GM23248 (cell line): ENCODE measurements at regions not wholly inside any gene's neighbourhood (a gene's known extent, or its start where the extent isn't known, plus 50 kb on each side); places are given as distances from the start of the nearest gene placed in this dataset.

Experiments used
- DNase-seq: peaks from one replicate; pipeline ENCODE4 v3.0.0-alpha.2; 2015
- H2AFZ ChIP-seq: fragments of 200-600 bp; sonication (generic); 2 replicates; pipeline ENCODE4 v1.6.1; 2016; ENCODE audit warnings: antibody characterized with exemption
- H3F3A ChIP-seq: fragments of 200-600 bp; sonication (generic); 2 replicates; pipeline ENCODE4 v1.6.1; 2016; ENCODE audit warnings: mild to moderate bottlenecking, antibody characterized with exemption, mixed run types; ENCODE audit not compliant: insufficient read depth
- H3K27ac ChIP-seq: fragments of 200-600 bp; sonication (generic); 2 replicates; pipeline ENCODE4 v1.5.1; 2016; ENCODE audit warnings: mild to moderate bottlenecking
- H3K27me3 ChIP-seq: fragments of 200-600 bp; sonication (generic); replicated peaks from 2 replicates; pipeline ENCODE4 v1.6.1; 2016; ENCODE audit warnings: mild to moderate bottlenecking; ENCODE audit not compliant: insufficient read depth
- H3K36me3 ChIP-seq: fragments of 200-600 bp; sonication (generic); 2 replicates; pipeline ENCODE4 v1.6.1; 2016; ENCODE audit warnings: low read depth, mild to moderate bottlenecking
- H3K4me1 ChIP-seq: fragments of 200-600 bp; sonication (generic); 2 replicates; pipeline ENCODE4 v1.6.1; 2016; ENCODE audit warnings: mild to moderate bottlenecking; ENCODE audit not compliant: insufficient read depth
- H3K4me2 ChIP-seq: fragments of 200-600 bp; sonication (generic); one replicate; pipeline ENCODE4 v1.6.1; 2016; ENCODE audit warnings: mild to moderate bottlenecking; ENCODE audit not compliant: unreplicated experiment
- H3K4me3 ChIP-seq: fragments of 200-600 bp; sonication (generic); 2 replicates; pipeline ENCODE4 v1.5.1; 2016; ENCODE audit warnings: mild to moderate bottlenecking
- H3K79me2 ChIP-seq: fragments of 200-600 bp; sonication (generic); 2 replicates; pipeline ENCODE4 v1.6.1; 2016; ENCODE audit warnings: mild to moderate bottlenecking; ENCODE audit not compliant: insufficient read depth
- H3K9ac ChIP-seq: fragments of 200-600 bp; sonication (generic); 2 replicates; pipeline ENCODE4 v1.6.1; 2016; ENCODE audit warnings: mild to moderate bottlenecking
- H3K9me2 ChIP-seq: fragments of 200-600 bp; sonication (generic); 2 replicates; pipeline ENCODE4 v1.6.1; 2016; ENCODE audit warnings: mixed run types, mild to moderate bottlenecking, moderate library complexity; ENCODE audit not compliant: insufficient read depth
- H3K9me3 ChIP-seq: fragments of 200-600 bp; sonication (generic); one replicate; pipeline ENCODE4 v1.6.1; 2017; ENCODE audit warnings: low read depth
- H4K20me1 ChIP-seq: fragments of 200-600 bp; sonication (generic); 2 replicates; pipeline ENCODE4 v1.6.0; 2016; ENCODE audit not compliant: insufficient read depth
- EZH2 ChIP-seq: fragments of 200-600 bp; sonication (generic); IDR thresholded peaks from 2 replicates; pipeline ENCODE4 v1.6.1; 2018; ENCODE audit warnings: antibody characterized with exemption, mild to moderate bottlenecking; ENCODE audit not compliant: insufficient read depth, poor library complexity, severe bottlenecking
- EZH2phosphoT487 ChIP-seq: fragments of 200-600 bp; sonication (generic); IDR thresholded peaks from 2 replicates; pipeline ENCODE4 v1.6.1; 2018; ENCODE audit warnings: antibody characterized with exemption, moderate library complexity, mild to moderate bottlenecking, low read depth; ENCODE audit not compliant: insufficient read depth
- WGBS, 2 experiments: methylation state at CpG; one replicate each; pipeline ENCODE4 v1.1.6; 2015 to 2017; ENCODE audit warnings: low lambda C conversion rate in 2 of 2, low coverage in 1 of 2; ENCODE audit errors: missing lambda C conversion rate in 2 of 2; 5-methylcytosine and 5-hydroxymethylcytosine counted together
- in situ Hi-C: fragments of 300-500 bp; cut with MboI; formaldehyde crosslinking; loops from 2 replicates; pipeline ENCODE4 v1.15.0; 2020

DNA sequence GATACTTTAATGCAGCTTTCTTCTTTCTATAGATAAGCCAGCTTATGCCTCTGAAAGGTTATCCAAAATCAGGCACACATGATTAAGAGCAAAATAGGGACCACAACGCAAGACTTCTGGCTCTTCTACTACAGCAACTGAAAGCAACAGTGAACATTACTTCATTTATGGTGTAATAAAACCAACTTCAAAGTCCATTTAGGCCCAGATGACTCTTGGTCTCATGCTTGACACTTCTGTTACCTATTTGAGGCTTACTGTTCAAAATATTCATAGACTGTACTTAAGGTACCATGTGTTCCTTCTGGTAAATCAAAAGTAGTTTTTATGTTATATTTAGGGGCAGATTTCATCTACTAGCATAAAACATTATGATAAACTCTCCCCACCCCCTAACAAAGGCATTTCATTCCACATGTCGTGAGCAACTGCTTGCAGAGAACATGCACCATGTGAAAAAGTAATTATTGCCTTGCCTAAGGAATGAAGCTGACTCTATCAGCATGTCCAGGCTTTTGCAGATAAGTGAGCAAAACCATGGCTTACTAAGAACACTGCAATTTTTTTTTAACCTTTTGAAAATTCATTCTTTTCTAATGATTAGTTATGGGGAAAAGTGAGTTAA lies 154.9 kb upstream of the ITGB1 start:
- Histone ChIP-seq H3K79me2 (no peaks in the 10 kb centered on the region), H3K36me3 (no peaks in the 10 kb centered on the region), H3K4me1 (peaks cover 46% of the 10 kb centered on the region), H3K9me3 (no peaks in the 10 kb centered on the region), H3K4me3 (peak overlapping the region; percentile 27; the same call in 1 of the 2 replicates), H3F3A (peaks cover 41% of the 10 kb centered on the region), H3K27ac (peak overlapping the region; percentile 50), H2AFZ (no peak overlapping the region), H4K20me1 (no peaks in the 10 kb centered on the region), H3K9me2 (no peaks in the 10 kb centered on the region), H3K9ac (no peak overlapping the region), H3K4me2 (peak overlapping the region; percentile 73), H3K27me3 (no peaks in the 10 kb centered on the region; the same call in 1 of the 2 replicates)
- in situ Hi-C loops = no loop called here
- DNase-seq = peak; percentile 74
- 28 to 37% methylated on average over 2 of the region's 2 CpGs for WGBS, 2 experiments
- no peak for TF ChIP-seq EZH2phosphoT487
- no peak for TF ChIP-seq EZH2

DNA sequence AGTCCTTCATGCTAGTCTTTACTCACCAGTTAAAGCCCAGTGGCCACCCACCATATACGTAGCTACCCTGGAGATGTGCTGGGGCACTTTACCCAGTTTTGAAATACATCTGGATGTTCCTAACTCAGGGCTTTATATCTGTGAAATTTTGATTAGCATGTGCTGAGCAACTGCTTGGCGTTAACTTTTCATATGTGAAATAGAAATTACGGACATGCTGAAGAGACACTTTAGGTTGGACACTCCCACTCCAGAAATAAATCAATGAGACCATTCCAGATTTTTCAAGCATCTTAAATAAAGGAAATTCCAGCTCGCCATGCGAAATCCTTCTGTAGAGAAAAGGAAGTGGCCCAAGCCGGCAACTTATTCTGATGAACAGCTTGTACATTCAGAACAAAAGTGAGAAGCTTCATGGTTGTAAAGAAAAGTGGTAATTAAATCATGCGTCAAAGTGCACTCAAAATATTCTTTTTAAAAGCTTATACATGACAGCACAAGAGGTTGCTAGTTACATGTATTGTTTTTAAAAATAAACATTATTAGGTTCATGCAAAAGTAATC lies 153.5 kb upstream of the ITGB1 start:
- H3K27ac ChIP-seq = no peak overlapping the region
- no peak overlapping the region for H3K9ac ChIP-seq
- no peaks in the 10 kb centered on the region for H3K79me2 ChIP-seq
- H4K20me1 ChIP-seq = no peaks in the 10 kb centered on the region
- in situ Hi-C loops = no loop called here
- H3K4me3 ChIP-seq = no peak overlapping the region
- H3K9me3 ChIP-seq = no peaks in the 10 kb centered on the region
- H3K27me3 ChIP-seq = no peaks in the 10 kb centered on the region; the same call in 1 of the 2 replicates
- no peak overlapping the region for H3K4me2 ChIP-seq
- WGBS, 2 experiments = 97 to 99% methylated on average over 7 of the region's 7 CpGs
- TF ChIP-seq EZH2phosphoT487 (no peak), EZH2 (no peak)
- no peaks in the 10 kb centered on the region for H3K36me3 ChIP-seq
- no peak for DNase-seq
- peaks cover 40% of the 10 kb centered on the region for H3F3A ChIP-seq
- H3K4me1 ChIP-seq = peaks cover 45% of the 10 kb centered on the region
- no peaks in the 10 kb centered on the region for H3K9me2 ChIP-seq
- no peak overlapping the region for H2AFZ ChIP-seq

DNA sequence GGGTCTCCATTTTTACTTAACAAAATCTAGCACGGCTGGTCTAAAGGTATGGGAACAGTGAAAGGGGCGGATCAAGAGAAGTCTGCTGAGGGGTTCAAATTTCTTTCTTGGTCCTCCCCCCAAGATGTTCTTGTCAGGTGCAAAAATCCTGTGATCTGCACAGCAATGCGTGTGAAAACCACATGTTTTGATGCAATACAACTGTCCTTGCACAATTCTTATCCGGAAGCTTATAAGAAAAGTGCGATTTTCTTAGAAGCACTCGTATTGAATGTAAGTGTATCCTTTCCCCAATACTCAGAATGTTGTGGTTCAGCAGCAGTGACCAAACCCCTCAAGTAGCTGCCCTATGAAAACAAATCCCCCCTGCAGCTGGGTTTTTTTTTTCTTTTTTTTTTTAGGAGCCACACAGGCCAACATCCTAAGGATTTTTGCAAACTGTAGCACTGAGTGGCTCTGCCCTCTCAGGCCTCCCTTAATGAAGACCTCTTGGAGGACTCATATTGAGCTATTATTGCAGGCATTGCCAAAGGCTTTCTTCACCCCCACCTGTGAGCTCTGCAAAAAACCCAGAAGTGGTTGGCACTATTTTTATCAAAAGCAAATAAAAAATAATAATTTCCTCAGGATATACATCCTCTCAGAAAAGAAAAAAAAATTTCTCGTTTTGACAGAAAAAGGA lies 151.9 kb upstream of the ITGB1 start:
- peaks cover 26% of the 10 kb centered on the region for H3F3A ChIP-seq
- H3K4me2 ChIP-seq = no peak overlapping the region
- H3K27ac ChIP-seq = no peak overlapping the region
- no peak overlapping the region for H3K9ac ChIP-seq
- no peak overlapping the region for H2AFZ ChIP-seq
- H4K20me1 ChIP-seq = no peaks in the 10 kb centered on the region
- WGBS, 2 experiments = 95% methylated on average over 7 of the region's 7 CpGs
- H3K27me3 ChIP-seq = no peaks in the 10 kb centered on the region; the same call in 1 of the 2 replicates
- peaks cover 28% of the 10 kb centered on the region for H3K4me1 ChIP-seq
- in situ Hi-C loops = no loop called here
- DNase-seq = no peak
- H3K9me3 ChIP-seq = no peaks in the 10 kb centered on the region
- H3K79me2 ChIP-seq = no peaks in the 10 kb centered on the region
- no peaks in the 10 kb centered on the region for H3K9me2 ChIP-seq
- no peaks in the 10 kb centered on the region for H3K36me3 ChIP-seq
- no peak overlapping the region for H3K4me3 ChIP-seq
- no peak for TF ChIP-seq EZH2
- no peak for TF ChIP-seq EZH2phosphoT487

DNA sequence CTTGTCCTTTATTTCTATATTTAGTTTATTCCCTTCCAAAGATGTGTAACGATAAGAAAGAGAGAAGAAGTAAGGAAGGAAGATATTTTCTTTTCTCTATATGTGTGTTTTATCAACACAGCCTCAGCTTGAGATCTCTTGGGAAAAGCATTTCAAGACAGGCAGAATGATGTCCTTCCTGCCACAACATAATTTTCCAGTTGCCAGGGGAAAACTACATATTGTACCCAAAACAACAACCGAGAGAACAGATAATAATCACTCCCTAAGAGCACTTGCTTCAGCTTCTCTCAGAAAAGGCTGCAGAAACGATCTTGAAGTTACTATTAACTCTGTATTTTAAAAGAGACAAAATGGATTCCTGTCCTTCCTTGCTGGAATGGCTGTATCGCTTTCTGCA lies 151.4 kb upstream of the ITGB1 start:
- no peaks in the 10 kb centered on the region for H3K79me2 ChIP-seq
- no peak overlapping the region for H3K4me2 ChIP-seq
- H4K20me1 ChIP-seq = no peaks in the 10 kb centered on the region
- no peaks in the 10 kb centered on the region for H3K9me2 ChIP-seq
- no peak for DNase-seq
- TF ChIP-seq EZH2phosphoT487 = no peak
- no peak for TF ChIP-seq EZH2
- H2AFZ ChIP-seq = no peak overlapping the region
- H3K9ac ChIP-seq = no peak overlapping the region
- H3K9me3 ChIP-seq = no peaks in the 10 kb centered on the region
- in situ Hi-C loops = no loop called here
- no peak overlapping the region for H3K4me3 ChIP-seq
- H3F3A ChIP-seq = peaks cover 24% of the 10 kb centered on the region
- no peaks in the 10 kb centered on the region for H3K36me3 ChIP-seq
- no peaks in the 10 kb centered on the region; the same call in 1 of the 2 replicates for H3K27me3 ChIP-seq
- 88 to 90% methylated on average over 4 of the region's 4 CpGs for WGBS, 2 experiments
- no peak overlapping the region for H3K27ac ChIP-seq
- H3K4me1 ChIP-seq = peaks cover 23% of the 10 kb centered on the region
